ENCODE measurements at regions not wholly inside any gene's neighbourhood (a gene's known extent, or its start where the extent isn't known, plus 50 kb on each side); places are given as distances from the start of the nearest gene placed in this dataset.

DNA sequence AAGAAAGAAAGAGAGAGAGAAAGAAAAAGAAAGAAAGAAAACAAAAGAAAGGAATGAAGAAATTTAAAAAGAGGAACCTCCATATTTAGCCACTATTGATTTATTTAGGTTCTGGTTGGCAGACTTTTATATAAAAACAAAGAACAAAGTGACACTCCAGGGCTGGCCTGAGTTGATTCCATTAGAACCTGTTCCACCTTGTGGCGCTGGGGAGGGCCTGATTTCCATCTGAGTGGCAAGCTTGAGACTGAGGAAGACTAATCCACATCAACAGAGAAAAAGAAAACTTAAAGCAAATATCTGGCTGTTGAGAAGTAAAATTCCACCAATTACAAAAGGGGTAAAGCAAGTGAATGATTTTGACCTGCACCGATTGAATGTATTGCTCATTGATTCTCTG is 345.3 kb downstream of the EN1 start:
- Histone ChIP-seq H3K27me3 (ENCODE audit: insufficient read depth) (no peaks in the 10 kb centered on the region), H3K4me1 (ENCODE audit: control insufficient read depth in 1 of 2, insufficient read depth in 2 of 2, low read depth in 1 of 2, low read length in 1 of 2) (no peaks in the 10 kb centered on the region), H3K79me2 (ENCODE audit: insufficient read depth) (no peaks in the 10 kb centered on the region), H3K9ac (no peak overlapping the region), H3K4me2 (no peak overlapping the region), H4K20me1 (ENCODE audit: insufficient read depth) (no peaks in the 10 kb centered on the region), H3K27ac (ENCODE audit: low read depth in 2 of 2, low read length in 1 of 2) (no peak overlapping the region), H3K4me3 (ENCODE audit: low read depth in 2 of 2, low read length in 1 of 2) (no peak overlapping the region), H3K9me3 (no peaks in the 10 kb centered on the region), H2AFZ (ENCODE audit: low read depth) (no peak overlapping the region), H3K36me3 (replicated peaks in 1 of 2; ENCODE audit: control insufficient read depth in 1 of 2, insufficient read depth in 2 of 2, low read length in 1 of 2) (no peaks in the 10 kb centered on the region), H3K9me2 (no peaks in the 10 kb centered on the region), H3F3A (replicated peaks; ENCODE audit: insufficient read depth) (no peaks in the 10 kb centered on the region)
- 0% methylated on average over 2 of the region's 2 CpGs for WGBS (ENCODE audit: low lambda C conversion rate)
- DNase-seq, result no peak
- CTCF ChIA-PET, result no interaction called here
- POLR2A ChIA-PET, result no interaction called here
- TF ChIP-seq POLR2AphosphoS5 (IDR thresholded peaks at IDR 0.05; ENCODE audit: low read depth, low read length) (no peak), CHD2 (IDR thresholded peaks at IDR 0.05; ENCODE audit: low read length, partially characterized antibody) (no peak), EP300 (IDR thresholded peaks at IDR 0.05; ENCODE audit: borderline replicate concordance in 1 of 2, low read depth in 1 of 2, low read length in 1 of 2) (no peak), EZH2phosphoT487 (IDR thresholded peaks at IDR 0.05; ENCODE audit: borderline replicate concordance, low read depth) (no peak), TCF12 (IDR thresholded peaks at IDR 0.05) (no peak), RXRA (IDR thresholded peaks at IDR 0.05; ENCODE audit: borderline replicate concordance, low read depth) (no peak), GATA2 (CRISPR knock-in tag; IDR thresholded peaks at IDR 0.05) (no peak), TAF1 (IDR thresholded peaks at IDR 0.05; ENCODE audit: borderline replicate concordance, low read depth, low read length) (no peak), RCOR1 (IDR thresholded peaks at IDR 0.05; ENCODE audit: low read length) (no peak), FOSL2 (IDR thresholded peaks at IDR 0.05; ENCODE audit: borderline replicate concordance, low read depth) (no peak), FOXJ3 (CRISPR knock-in tag; IDR thresholded peaks at IDR 0.05) (no peak), TEAD4 (IDR thresholded peaks at IDR 0.05; ENCODE audit: borderline replicate concordance, insufficient read depth) (no peak), SIN3A (IDR thresholded peaks at IDR 0.05; ENCODE audit: borderline replicate concordance, low read depth, low read length) (no peak)
- TF ChIP-seq, protein P1, sequence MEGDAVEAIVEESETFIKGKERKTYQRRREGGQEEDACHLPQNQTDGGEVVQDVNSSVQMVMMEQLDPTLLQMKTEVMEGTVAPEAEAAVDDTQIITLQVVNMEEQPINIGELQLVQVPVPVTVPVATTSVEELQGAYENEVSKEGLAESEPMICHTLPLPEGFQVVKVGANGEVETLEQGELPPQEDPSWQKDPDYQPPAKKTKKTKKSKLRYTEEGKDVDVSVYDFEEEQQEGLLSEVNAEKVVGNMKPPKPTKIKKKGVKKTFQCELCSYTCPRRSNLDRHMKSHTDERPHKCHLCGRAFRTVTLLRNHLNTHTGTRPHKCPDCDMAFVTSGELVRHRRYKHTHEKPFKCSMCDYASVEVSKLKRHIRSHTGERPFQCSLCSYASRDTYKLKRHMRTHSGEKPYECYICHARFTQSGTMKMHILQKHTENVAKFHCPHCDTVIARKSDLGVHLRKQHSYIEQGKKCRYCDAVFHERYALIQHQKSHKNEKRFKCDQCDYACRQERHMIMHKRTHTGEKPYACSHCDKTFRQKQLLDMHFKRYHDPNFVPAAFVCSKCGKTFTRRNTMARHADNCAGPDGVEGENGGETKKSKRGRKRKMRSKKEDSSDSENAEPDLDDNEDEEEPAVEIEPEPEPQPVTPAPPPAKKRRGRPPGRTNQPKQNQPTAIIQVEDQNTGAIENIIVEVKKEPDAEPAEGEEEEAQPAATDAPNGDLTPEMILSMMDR (IDR thresholded peaks at IDR 0.05), result no peak
- TF ChIP-seq, protein P2, sequence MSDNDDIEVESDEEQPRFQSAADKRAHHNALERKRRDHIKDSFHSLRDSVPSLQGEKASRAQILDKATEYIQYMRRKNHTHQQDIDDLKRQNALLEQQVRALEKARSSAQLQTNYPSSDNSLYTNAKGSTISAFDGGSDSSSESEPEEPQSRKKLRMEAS (IDR thresholded peaks at IDR 0.05; ENCODE audit: low read depth), result no peak
- TF ChIP-seq, protein P3, sequence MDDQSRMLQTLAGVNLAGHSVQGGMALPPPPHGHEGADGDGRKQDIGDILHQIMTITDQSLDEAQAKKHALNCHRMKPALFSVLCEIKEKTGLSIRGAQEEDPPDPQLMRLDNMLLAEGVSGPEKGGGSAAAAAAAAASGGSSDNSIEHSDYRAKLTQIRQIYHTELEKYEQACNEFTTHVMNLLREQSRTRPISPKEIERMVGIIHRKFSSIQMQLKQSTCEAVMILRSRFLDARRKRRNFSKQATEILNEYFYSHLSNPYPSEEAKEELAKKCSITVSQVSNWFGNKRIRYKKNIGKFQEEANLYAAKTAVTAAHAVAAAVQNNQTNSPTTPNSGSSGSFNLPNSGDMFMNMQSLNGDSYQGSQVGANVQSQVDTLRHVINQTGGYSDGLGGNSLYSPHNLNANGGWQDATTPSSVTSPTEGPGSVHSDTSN (IDR thresholded peaks at IDR 0.05), result no peak
- TF ChIP-seq, protein P4, sequence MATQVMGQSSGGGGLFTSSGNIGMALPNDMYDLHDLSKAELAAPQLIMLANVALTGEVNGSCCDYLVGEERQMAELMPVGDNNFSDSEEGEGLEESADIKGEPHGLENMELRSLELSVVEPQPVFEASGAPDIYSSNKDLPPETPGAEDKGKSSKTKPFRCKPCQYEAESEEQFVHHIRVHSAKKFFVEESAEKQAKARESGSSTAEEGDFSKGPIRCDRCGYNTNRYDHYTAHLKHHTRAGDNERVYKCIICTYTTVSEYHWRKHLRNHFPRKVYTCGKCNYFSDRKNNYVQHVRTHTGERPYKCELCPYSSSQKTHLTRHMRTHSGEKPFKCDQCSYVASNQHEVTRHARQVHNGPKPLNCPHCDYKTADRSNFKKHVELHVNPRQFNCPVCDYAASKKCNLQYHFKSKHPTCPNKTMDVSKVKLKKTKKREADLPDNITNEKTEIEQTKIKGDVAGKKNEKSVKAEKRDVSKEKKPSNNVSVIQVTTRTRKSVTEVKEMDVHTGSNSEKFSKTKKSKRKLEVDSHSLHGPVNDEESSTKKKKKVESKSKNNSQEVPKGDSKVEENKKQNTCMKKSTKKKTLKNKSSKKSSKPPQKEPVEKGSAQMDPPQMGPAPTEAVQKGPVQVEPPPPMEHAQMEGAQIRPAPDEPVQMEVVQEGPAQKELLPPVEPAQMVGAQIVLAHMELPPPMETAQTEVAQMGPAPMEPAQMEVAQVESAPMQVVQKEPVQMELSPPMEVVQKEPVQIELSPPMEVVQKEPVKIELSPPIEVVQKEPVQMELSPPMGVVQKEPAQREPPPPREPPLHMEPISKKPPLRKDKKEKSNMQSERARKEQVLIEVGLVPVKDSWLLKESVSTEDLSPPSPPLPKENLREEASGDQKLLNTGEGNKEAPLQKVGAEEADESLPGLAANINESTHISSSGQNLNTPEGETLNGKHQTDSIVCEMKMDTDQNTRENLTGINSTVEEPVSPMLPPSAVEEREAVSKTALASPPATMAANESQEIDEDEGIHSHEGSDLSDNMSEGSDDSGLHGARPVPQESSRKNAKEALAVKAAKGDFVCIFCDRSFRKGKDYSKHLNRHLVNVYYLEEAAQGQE (IDR thresholded peaks at IDR 0.05; ENCODE audit: low read depth, low read length), result no peak
